ENCODE measurements at regions not wholly inside any gene's neighbourhood (a gene's known extent, or its start where the extent isn't known, plus 50 kb on each side); places are given as distances from the start of the nearest gene placed in this dataset.

- TF ChIP-seq TEAD4 (IDR thresholded peaks at IDR 0.05; ENCODE audit: low read depth, low read length), result peak; percentile 67; the same call in 1 of the 2 replicates
Measured at GRCh38 chr11:31875866-31876560, 64.9 kb upstream of the PAX6 start (continued).

Data from H1 (cell line).